ENCODE measurements at regions not wholly inside any gene's neighbourhood (a gene's known extent, or its start where the extent isn't known, plus 50 kb on each side); places are given as distances from the start of the nearest gene placed in this dataset.
A peak's percentile ranks its signal among the peaks of the same experiment; 100 is the strongest.

- H3K4me3 ChIP-seq (replicated peaks in 1 of 2; ENCODE audit: low read depth in 2 of 2, low read length in 2 of 2), result no peak overlapping the region
- peak; percentile 45 for TF ChIP-seq CTCF (IDR thresholded peaks at IDR 0.05; ENCODE audit: low read depth, low read length)
- DNase-seq (ENCODE audit: low read depth in 2 of 2), result peak in 1 of 2 donors; percentile 17
Measured at GRCh38 chr6:19472850-19473249, 364.3 kb upstream of the ID4 start.

DNA sequence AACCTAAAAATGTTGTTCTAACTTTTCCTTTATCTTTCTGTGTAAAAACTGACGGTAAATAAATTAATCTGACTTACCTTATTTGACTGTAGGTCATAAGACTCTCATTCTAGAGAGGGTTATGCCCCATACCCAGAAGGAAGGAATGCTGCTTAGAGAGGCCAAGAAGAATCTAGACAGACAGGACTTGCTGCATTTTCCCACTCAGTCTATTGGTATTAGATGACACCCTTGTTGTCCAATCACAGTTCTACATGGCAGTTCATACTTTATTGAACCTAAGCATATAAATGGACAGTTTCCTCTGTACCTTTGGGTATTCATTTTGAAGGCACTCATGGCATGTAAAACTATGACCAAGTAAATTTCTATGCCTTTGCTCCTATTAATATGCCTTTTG, 359.6 kb upstream of the ID4 start:
- DNase-seq (ENCODE audit: low read depth in 2 of 2), result no peak
- no peak for TF ChIP-seq CTCF (IDR thresholded peaks at IDR 0.05; ENCODE audit: low read depth, low read length)
- H3K4me3 ChIP-seq (replicated peaks in 1 of 2; ENCODE audit: low read depth in 2 of 2, low read length in 2 of 2), result no peak overlapping the region

DNA sequence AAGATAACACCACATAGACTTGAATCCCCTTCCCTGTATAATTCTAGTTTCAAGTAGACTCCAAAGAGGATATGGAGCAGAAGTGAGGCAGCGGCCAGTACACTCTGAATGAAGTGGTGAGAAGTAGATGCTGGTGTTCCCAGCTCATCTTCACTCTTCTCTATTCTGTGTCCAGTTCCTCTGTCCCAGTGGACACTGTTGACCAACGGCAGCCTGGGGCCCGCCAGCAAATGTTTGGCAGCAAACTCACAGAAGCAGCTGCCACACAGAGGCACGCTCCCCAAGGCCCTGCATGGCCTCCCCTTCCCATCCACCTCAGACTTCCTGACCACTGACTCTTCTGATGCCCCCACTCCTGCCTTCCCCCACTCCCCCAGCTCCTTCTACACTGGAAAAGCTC, 358.9 kb upstream of the ID4 start:
- no peak for DNase-seq (ENCODE audit: low read depth in 2 of 2)
- no peak for TF ChIP-seq CTCF (IDR thresholded peaks at IDR 0.05; ENCODE audit: low read depth, low read length)
- no peak overlapping the region for H3K4me3 ChIP-seq (replicated peaks in 1 of 2; ENCODE audit: low read depth in 2 of 2, low read length in 2 of 2)

GRCh38 chr6:19478992-19479391, 358.2 kb upstream of the ID4 start:
- TF ChIP-seq CTCF (IDR thresholded peaks at IDR 0.05; ENCODE audit: low read depth, low read length), result no peak
- no peak overlapping the region for H3K4me3 ChIP-seq (replicated peaks in 1 of 2; ENCODE audit: low read depth in 2 of 2, low read length in 2 of 2)
- DNase-seq (ENCODE audit: low read depth in 2 of 2), result peak; percentile 18 to 26

GRCh38 chr6:19479551-19479950, 357.6 kb upstream of the ID4 start:
- H3K4me3 ChIP-seq (replicated peaks in 1 of 2; ENCODE audit: low read depth in 2 of 2, low read length in 2 of 2), result no peak overlapping the region
- no peak for TF ChIP-seq CTCF (IDR thresholded peaks at IDR 0.05; ENCODE audit: low read depth, low read length)
- DNase-seq (ENCODE audit: low read depth in 2 of 2), result no peak

- TF ChIP-seq CTCF (IDR thresholded peaks at IDR 0.05; ENCODE audit: low read depth, low read length), result no peak
- no peak overlapping the region for H3K4me3 ChIP-seq (replicated peaks in 1 of 2; ENCODE audit: low read depth in 2 of 2, low read length in 2 of 2)
- DNase-seq (ENCODE audit: low read depth in 2 of 2), result no peak
Measured at GRCh38 chr6:19492636-19493405, 344.3 kb upstream of the ID4 start.

All from cardiac fibroblast (primary cell).